ENCODE measurements at regions not wholly inside any gene's neighbourhood (a gene's known extent, or its start where the extent isn't known, plus 50 kb on each side); places are given as distances from the start of the nearest gene placed in this dataset.
"Not testable (repeated sequence)": the region's sequence is repeated elsewhere in the genome, so short reads cannot be mapped to it uniquely, and the experiment has no call there.

GRCh38 chr4:141339966-141340365 lies 119.3 kb downstream of the ZNF330 start:
- ATAC-seq, result no peak
- DNase-seq (ENCODE audit: low spot score), result no peak

GRCh38 chr4:141340458-141340857 lies 119.8 kb downstream of the ZNF330 start:
- peak; percentile 66 for ATAC-seq

GRCh38 chr4:141346144-141346543 lies 125.4 kb downstream of the ZNF330 start:
- DNase-seq (ENCODE audit: low spot score) (no peak), ATAC-seq (peak; percentile 72)

More at GRCh38 chr4:141340458-141340857, 119.8 kb downstream of the ZNF330 start:
- DNase-seq (ENCODE audit: low spot score), result no peak

- peak; percentile 64 for ATAC-seq
- no peak for DNase-seq (ENCODE audit: low spot score)
Measured at GRCh38 chr4:141347684-141348083, 127.0 kb downstream of the ZNF330 start.

GRCh38 chr4:141348125-141348524 lies 127.4 kb downstream of the ZNF330 start:
- no peak for DNase-seq (ENCODE audit: low spot score)
- peak; percentile 46 for ATAC-seq

- DNase-seq (ENCODE audit: low spot score) (no peak), ATAC-seq (no peak)
Measured at GRCh38 chr4:141348573-141348972, 127.9 kb downstream of the ZNF330 start.

- no peak for ATAC-seq
- DNase-seq (ENCODE audit: low spot score), result no peak
Measured at GRCh38 chr4:141349236-141349635, 128.5 kb downstream of the ZNF330 start.

GRCh38 chr4:141350122-141350905 lies 129.6 kb downstream of the ZNF330 start:
- ATAC-seq, result peak; percentile 84
- DNase-seq (ENCODE audit: low spot score), result peak; percentile 89

GRCh38 chr4:141352331-141352730 lies 131.6 kb downstream of the ZNF330 start:
- ATAC-seq (no peak), DNase-seq (ENCODE audit: low spot score) (no peak)

- DNase-seq (ENCODE audit: low spot score) (no peak), ATAC-seq (no peak)
Measured at GRCh38 chr4:141352909-141353525, 132.3 kb downstream of the ZNF330 start.

- ATAC-seq (no peak), DNase-seq (ENCODE audit: low spot score) (no peak)
Measured at GRCh38 chr4:141356321-141356962, 135.7 kb downstream of the ZNF330 start.

- DNase-seq (ENCODE audit: low spot score) (no peak), ATAC-seq (no peak)
Measured at GRCh38 chr4:141356963-141357335, 136.3 kb downstream of the ZNF330 start.

- not testable (repeated sequence) for DNase-seq (ENCODE audit: low spot score); ATAC-seq
Measured at GRCh38 chr4:141368241-141368640, 147.5 kb downstream of the ZNF330 start.

- ATAC-seq, result no peak
- no peak for DNase-seq (ENCODE audit: low spot score)
Measured at GRCh38 chr4:141371206-141371605, 150.5 kb downstream of the ZNF330 start.

- no peak for DNase-seq (ENCODE audit: low spot score)
- ATAC-seq, result no peak
Measured at GRCh38 chr4:141375855-141376254, 155.2 kb downstream of the ZNF330 start.

GRCh38 chr4:141376769-141377168 lies 156.1 kb downstream of the ZNF330 start:
- ATAC-seq, result no peak
- no peak for DNase-seq (ENCODE audit: low spot score)

GRCh38 chr4:141387299-141387698 lies 166.6 kb downstream of the ZNF330 start:
- ATAC-seq (no peak), DNase-seq (ENCODE audit: low spot score) (no peak)

- no peak for ATAC-seq
- DNase-seq (ENCODE audit: low spot score), result no peak
Measured at GRCh38 chr4:141388481-141388880, 167.8 kb downstream of the ZNF330 start.

GRCh38 chr4:141389649-141390048 lies 169.0 kb downstream of the ZNF330 start:
- no peak for DNase-seq (ENCODE audit: low spot score)
- ATAC-seq, result no peak

GRCh38 chr4:141390571-141390970 lies 169.9 kb downstream of the ZNF330 start:
- DNase-seq (ENCODE audit: low spot score), result no peak
- ATAC-seq, result no peak

- ATAC-seq, result no peak
- DNase-seq (ENCODE audit: low spot score), result no peak
Measured at GRCh38 chr4:141391293-141391692, 170.6 kb downstream of the ZNF330 start.

- ATAC-seq (no peak), DNase-seq (ENCODE audit: low spot score) (no peak)
Measured at GRCh38 chr4:141391771-141392170, 171.1 kb downstream of the ZNF330 start.
